ENCODE measurements at regions not wholly inside any gene's neighbourhood (a gene's known extent, or its start where the extent isn't known, plus 50 kb on each side); places are given as distances from the start of the nearest gene placed in this dataset.
"Not testable (repeated sequence)": the region's sequence is repeated elsewhere in the genome, so short reads cannot be mapped to it uniquely, and the experiment has no call there.

DNA sequence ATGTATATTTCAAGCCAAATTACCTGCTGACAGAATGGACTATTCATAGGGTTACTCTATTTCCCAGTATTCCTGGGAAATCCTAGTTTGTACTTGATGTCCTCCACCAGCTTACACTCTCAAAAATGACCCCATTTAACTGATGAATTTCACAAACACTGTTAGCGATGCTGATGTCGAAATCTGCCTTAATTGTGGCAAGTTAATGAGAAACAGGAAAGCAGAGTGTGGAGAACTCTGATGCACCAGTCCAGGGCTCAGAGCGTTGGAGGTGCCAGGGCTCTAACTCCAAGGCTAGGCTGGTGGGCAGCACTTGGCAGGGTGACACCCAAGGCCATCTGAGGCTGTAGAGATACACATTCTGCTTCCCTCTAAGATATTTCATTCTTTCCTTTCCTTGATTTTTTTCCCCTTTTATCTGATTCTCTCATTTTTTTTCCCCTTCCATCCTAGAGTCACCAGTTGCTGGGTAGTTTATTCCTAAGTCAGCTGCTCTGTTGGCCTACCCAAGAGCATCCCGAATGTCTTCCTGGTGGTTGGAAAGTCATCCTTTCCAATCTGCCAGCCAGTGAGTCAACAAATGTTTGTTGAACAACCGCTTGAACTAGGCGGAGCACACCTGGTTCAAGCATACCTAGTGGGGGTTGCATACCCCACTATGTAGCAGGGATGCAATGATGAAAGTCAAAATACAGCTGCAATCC, 525.0 kb upstream of the NRP1 start:
- no peak for DNase-seq

GRCh38 chr10:33858326-33858725, 523.9 kb upstream of the NRP1 start:
- no peak for DNase-seq

GRCh38 chr10:33853221-33853620, 518.8 kb upstream of the NRP1 start:
- DNase-seq: not testable (repeated sequence)

DNA sequence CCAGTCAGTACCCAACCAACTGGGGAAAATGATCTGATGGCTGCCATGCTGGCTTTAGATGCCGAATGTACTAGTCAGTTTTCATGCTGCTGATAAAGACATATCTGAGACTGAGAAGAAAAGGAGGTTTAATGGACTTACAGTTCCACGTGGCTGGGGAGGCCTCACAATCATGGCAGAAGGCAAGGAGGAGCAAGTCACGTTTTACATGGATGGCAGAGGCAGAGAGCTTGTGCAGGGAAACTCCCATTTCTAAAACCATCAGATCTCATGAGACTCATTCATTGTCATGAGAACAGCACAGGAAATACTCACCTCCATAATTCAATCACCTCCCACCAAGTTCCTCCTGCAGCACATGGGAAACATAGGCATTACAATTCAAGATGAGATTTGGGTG, 508.9 kb upstream of the NRP1 start:
- no peak for DNase-seq

DNA sequence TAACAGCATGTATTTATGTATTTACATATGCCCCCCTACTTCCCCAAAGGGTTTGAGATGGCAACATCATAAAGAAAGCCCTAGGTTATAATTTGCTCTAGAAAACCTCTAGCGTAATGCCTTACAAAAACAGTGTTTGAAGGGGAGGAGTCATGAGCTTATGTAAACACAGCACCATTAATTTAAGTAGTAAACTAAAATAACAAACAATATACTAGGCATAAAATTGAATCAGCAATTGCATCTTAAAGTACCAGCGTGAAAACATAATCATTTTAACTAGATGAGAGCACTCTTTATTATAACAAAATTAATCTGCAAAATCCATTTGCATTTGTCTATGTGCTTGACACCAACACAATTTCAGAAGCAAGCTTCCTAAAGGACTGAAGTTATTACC, 507.2 kb upstream of the NRP1 start:
- DNase-seq: no peak

DNA sequence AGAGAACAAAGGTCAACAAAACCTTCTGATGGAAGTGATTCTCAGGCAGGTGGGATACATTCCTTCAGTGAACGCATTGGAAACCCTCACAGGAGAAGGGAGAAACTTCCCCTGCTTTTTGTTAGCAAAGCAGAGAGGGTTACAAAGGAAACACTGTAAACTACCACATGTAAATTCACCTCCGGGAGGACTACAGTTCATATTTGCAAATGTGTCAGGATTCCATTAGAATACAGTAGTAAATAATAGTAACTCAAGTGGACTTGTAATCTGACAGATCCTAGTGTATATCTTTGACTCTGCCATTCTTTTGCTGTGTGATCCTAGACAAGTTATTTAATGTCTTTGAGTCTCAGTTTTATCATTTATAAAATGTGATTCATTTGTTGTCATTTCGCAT, 504.3 kb upstream of the NRP1 start:
- no peak for DNase-seq

DNA sequence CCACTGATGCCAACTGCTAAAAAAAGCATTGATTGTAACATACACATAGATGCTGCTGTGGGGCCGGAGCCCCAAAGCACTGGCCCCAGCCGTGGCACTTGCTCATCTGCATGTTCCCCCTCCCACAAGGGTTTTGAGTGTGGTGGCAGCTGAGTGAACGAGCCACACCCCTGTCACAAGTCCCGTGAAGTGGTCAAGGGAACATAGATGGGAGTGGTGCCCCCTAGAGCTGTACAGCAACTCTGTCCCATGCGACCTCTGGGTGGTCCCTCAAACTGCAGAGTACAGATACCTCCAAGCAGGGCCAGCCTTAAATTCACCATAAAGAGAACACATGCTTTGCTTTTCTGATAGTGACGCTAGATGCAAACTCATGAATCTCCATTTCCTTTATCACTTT, 503.3 kb upstream of the NRP1 start:
- no peak for DNase-seq

GRCh38 chr10:33835556-33835955, 501.1 kb upstream of the NRP1 start:
- no peak for DNase-seq

- no peak for DNase-seq
Observed at GRCh38 chr10:33833566-33833965, 499.1 kb upstream of the NRP1 start.

DNA sequence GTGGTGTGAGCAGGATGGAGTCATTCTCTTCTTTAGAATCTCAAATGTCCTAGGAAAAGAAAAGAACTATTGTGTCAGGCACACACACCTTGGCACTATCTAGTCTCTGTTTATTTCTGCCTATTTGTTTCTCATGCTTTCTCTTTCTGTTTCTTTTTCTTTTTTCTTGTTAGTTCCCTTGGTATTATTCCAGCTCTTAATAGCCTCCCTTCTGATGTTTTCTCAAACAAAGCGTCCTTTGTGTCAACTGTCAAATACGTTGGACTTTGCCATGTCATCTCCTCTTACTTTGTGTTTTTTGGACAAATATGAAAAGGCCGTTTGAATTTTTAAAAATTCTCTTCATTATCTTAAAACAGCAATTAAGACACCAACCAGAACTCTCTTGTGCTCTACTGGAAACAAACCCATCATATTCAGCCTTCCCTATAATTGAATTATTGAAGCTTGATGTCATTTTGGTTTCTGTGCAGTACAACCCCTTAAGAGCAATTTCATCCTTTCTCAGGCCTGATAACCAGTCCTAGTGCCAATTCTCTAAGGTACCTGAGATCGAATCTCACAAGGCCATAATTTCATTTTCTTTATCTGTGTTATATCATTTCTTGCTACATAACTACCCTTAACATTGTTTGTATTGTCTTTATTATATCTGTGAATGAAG, 497.8 kb upstream of the NRP1 start:
- DNase-seq: no peak

GRCh38 chr10:33831591-33831990, 497.1 kb upstream of the NRP1 start:
- no peak for DNase-seq

DNA sequence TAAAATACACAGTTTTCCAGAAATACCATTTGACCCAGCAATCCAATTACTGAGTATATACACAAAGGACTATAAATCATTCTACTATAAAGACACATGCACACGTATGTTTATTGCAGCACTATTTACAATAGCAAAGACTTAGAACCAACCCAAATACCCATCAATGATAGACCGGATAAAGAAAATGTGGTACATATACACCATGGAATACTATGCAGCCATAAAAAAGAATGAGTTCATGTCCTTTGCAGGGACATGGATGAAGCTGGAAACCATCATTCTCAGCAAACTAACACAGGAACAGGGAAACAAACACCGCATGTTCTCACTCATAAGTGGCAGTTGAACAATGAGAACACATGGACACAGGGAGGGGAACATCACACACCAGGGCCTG, 495.4 kb upstream of the NRP1 start:
- DNase-seq: not testable (repeated sequence)

DNA sequence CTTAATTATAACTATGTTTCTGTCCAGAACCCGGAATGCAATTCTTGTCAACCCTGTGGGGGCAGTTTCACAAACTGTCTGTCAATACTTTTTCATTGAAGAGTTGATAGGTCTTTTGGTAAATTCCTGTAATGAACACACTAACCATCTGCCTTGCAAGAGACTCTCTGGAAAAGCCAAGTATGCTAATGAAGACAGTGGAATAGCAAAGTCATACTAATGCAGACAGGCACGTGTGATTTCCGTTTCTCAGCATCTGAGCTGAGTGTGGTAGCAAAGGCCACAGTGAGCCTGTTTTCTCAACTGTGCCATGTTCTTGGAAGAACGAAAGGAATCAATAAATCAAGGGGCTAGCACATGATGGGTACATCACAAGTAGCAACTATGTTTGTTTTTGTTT, 494.1 kb upstream of the NRP1 start:
- no peak for DNase-seq

- DNase-seq: no peak
Observed at GRCh38 chr10:33826186-33826585, 491.7 kb upstream of the NRP1 start.

DNA sequence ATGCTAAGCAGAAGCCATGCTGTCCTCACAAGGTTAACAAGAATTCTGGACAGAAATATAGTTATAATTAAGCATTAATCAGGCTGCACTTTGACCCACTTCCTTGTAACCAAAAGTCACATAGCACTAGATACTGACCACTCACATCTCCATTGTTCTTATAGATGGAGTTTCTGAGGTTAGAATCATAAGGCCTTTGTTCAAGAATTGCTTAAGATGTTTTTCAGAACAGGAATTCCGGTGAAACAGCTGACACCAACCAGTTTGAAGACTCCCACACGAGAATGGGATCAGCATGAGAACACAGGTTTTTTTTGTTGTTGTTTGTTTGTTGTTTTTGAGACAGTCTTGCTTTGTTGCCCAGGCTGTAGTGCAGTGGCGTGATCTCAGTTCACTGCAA, 488.3 kb upstream of the NRP1 start:
- DNase-seq: no peak

DNA sequence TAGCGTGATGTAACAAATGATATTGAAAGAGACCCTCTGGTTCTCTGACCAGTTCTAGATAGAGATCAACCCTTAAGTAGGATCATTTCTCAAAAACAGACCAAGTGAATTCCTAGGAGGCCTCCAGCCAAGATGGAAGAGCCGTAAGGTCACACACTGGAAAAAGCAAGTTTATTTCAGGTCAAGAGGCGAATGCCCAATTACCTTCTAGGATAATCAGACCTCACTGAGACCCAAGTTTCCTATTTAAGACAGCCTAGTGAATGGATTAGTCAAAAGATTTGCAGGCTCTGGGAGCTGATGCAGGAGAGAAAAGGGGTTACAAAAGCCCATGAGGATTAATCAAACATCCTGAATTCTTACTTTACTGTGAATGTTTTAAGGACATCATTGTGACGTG, 486.1 kb upstream of the NRP1 start:
- no peak for DNase-seq

DNA sequence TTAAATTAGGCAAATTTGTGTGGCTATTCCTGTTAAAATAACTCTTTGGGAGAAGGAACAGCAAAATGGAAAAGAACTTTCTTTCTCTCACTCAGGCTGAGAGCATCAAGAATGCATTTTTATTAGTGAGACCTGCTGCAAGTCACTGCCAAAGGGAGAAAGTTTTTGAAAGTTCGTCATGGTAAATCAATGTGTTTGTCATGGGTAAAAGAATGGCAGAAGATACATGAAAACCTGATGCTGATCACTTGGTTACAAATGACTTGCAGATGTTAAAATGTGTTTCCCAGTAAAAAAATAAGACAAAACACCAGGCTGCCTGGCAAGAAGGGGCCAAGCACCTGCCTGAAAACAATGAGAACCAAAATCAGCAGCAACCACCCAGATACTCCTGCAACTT, 484.7 kb upstream of the NRP1 start:
- no peak for DNase-seq

- DNase-seq: no peak
Observed at GRCh38 chr10:33818343-33818742, 483.9 kb upstream of the NRP1 start.

- DNase-seq: no peak
Observed at GRCh38 chr10:33817605-33818004, 483.1 kb upstream of the NRP1 start.

DNA sequence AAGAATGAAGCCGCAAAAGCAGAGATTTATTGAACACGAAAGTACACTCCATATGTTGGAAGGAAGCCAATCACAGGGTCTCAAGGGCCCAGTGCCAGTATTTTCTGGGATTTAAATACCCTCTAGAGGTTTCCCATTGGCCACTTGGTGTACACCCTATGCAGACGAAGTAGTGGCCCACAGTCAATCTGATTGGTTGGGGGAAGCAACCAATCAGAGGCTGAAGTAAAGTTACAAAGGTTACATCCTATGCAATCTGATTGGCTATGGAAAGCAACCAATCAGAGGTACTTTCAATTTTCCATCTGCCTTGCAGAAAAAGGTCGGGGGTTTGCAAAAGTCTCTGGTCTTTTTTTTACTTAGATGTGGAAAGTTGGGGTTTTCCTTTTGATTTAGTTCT, 481.3 kb upstream of the NRP1 start:
- no peak for DNase-seq

- no peak for DNase-seq
Observed at GRCh38 chr10:33813871-33814270, 479.4 kb upstream of the NRP1 start.

GRCh38 chr10:33813415-33813814, 478.9 kb upstream of the NRP1 start:
- DNase-seq: no peak

- no peak for DNase-seq
Observed at GRCh38 chr10:33812586-33812985, 478.1 kb upstream of the NRP1 start.

GRCh38 chr10:33810986-33811385, 476.5 kb upstream of the NRP1 start:
- DNase-seq: no peak

DNA sequence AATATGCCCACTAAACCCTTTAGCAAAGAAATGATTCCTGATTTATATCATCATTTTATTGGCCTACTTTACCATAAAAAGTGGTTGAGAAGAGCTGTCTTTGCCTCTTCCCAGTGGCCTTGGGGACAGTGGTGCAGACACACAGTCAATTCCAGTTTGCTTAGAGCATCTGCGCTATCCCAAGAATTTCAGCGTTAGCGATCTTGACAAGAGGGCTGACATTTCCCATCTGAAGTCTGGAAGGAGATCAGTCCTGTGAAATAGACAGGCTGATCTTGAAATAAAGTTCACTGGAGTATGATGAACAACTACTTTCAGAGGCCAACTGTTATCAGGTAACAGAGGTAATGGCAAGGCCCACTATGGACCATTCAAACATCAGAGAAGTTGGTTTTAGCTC, 475.3 kb upstream of the NRP1 start:
- no peak for DNase-seq
